Colonic mucosa (tissue), 4 donors: ENCODE measurements at regions not wholly inside any gene's neighbourhood (a gene's known extent, or its start where the extent isn't known, plus 50 kb on each side); places are given as distances from the start of the nearest gene placed in this dataset.

Experiments
- DNase-seq: peaks from one replicate; pipeline ENCODE4 v3.0.0-alpha.2; 2020
- H3K27ac ChIP-seq: fragments of 200-600 bp; one replicate; pipeline ENCODE4 v1.8.0; 2021
- H3K27me3 ChIP-seq: fragments of 200-600 bp; one replicate; pipeline ENCODE4 v1.8.0; 2021
- H3K36me3 ChIP-seq: fragments of 200-600 bp; one replicate; pipeline ENCODE4 v1.8.0; 2021
- H3K4me1 ChIP-seq: fragments of 200-600 bp; one replicate; pipeline ENCODE4 v1.8.0; 2021; ENCODE audit warnings: mild to moderate bottlenecking
- H3K4me3 ChIP-seq: fragments of 200-600 bp; one replicate; pipeline ENCODE4 v1.8.0; 2021
- H3K9ac ChIP-seq, 2 donors: one replicate each; pipeline ENCODE4 v1.7.0; 2013; ENCODE audit warnings: control low read depth in 2 of 2, low read depth in 2 of 2, low read length in 2 of 2
- H3K9me3 ChIP-seq: fragments of 200-600 bp; one replicate; pipeline ENCODE4 v1.8.0; 2021
- CTCF ChIP-seq: fragments of 200-600 bp; IDR thresholded peaks from one replicate; pipeline ENCODE4 v1.8.0; 2022; ENCODE audit warnings: antibody characterized with exemption, mild to moderate bottlenecking
- intact Hi-C: fragments of 100-400 bp; cut with DNase I; formaldehyde crosslinking; loops from one replicate; pipeline ENCODE4 v1.14.1; 2022
- donor health status: healthy.
- donor health status: DM: no; HTN: no; CAD: no.
- donor health status: DM: no; HTN: no; CAD: no.

- no peak overlapping the region for H3K27ac ChIP-seq
- H3K9me3 ChIP-seq: no peaks in the 10 kb centered on the region
- H3K4me1 ChIP-seq: no peaks in the 10 kb centered on the region
- no peak for TF ChIP-seq CTCF
- intact Hi-C loops: no loop called here
- H3K4me3 ChIP-seq: no peak overlapping the region
- no peaks in the 10 kb centered on the region for H3K27me3 ChIP-seq
- no peak overlapping the region for H3K9ac ChIP-seq
- H3K36me3 ChIP-seq: no peaks in the 10 kb centered on the region
- DNase-seq: peak; percentile 20
Measured at GRCh38 chr3:182212479-182213076, 500.9 kb downstream of the SOX2 start.

- no peak for TF ChIP-seq CTCF
Measured at GRCh38 chr3:182214416-182214815, 502.7 kb downstream of the SOX2 start.

GRCh38 chr3:182215881-182216280, 504.2 kb downstream of the SOX2 start:
- Histone ChIP-seq H3K4me3 (no peak overlapping the region), H3K4me1 (no peaks in the 10 kb centered on the region), H3K36me3 (no peaks in the 10 kb centered on the region), H3K27ac (no peak overlapping the region), H3K27me3 (no peaks in the 10 kb centered on the region), H3K9me3 (no peaks in the 10 kb centered on the region), H3K9ac (no peak overlapping the region)
- no peak for TF ChIP-seq CTCF
- no peak for DNase-seq
- intact Hi-C loops: no loop called here

More at GRCh38 chr3:182214416-182214815, 502.7 kb downstream of the SOX2 start:
- intact Hi-C loops: no loop called here
- H3K4me1 ChIP-seq: no peaks in the 10 kb centered on the region
- H3K27me3 ChIP-seq: no peaks in the 10 kb centered on the region
- H3K4me3 ChIP-seq: no peak overlapping the region
- H3K36me3 ChIP-seq: no peaks in the 10 kb centered on the region
- H3K27ac ChIP-seq: no peak overlapping the region
- H3K9ac ChIP-seq: no peak overlapping the region
- H3K9me3 ChIP-seq: no peaks in the 10 kb centered on the region
- DNase-seq: no peak

- Histone ChIP-seq H3K4me1 (no peaks in the 10 kb centered on the region), H3K27ac (no peak overlapping the region), H3K4me3 (no peak overlapping the region), H3K9me3 (no peaks in the 10 kb centered on the region), H3K9ac (no peak overlapping the region), H3K36me3 (no peaks in the 10 kb centered on the region), H3K27me3 (no peaks in the 10 kb centered on the region)
- no peak for TF ChIP-seq CTCF
- DNase-seq: no peak
- intact Hi-C loops: no loop called here
Measured at GRCh38 chr3:182216311-182216970, 504.7 kb downstream of the SOX2 start.

- Histone ChIP-seq H3K4me1 (no peaks in the 10 kb centered on the region), H3K9me3 (no peaks in the 10 kb centered on the region), H3K27ac (no peak overlapping the region), H3K9ac (no peak overlapping the region), H3K36me3 (no peaks in the 10 kb centered on the region), H3K4me3 (no peak overlapping the region), H3K27me3 (no peaks in the 10 kb centered on the region)
- DNase-seq: no peak
- TF ChIP-seq CTCF: no peak
- intact Hi-C loops: no loop called here
Measured at GRCh38 chr3:182220013-182220412, 508.3 kb downstream of the SOX2 start.
